KG1 (cell line): ENCODE measurements at regions not wholly inside any gene's neighbourhood (a gene's known extent, or its start where the extent isn't known, plus 50 kb on each side); places are given as distances from the start of the nearest gene placed in this dataset.
"Not testable (repeated sequence)": the region's sequence is repeated elsewhere in the genome, so short reads cannot be mapped to it uniquely, and the experiment has no call there.

Experiments
- DNase-seq: peaks from one replicate; lab custom pipeline; 2025; lab: John Stamatoyannopoulos, UW

DNA sequence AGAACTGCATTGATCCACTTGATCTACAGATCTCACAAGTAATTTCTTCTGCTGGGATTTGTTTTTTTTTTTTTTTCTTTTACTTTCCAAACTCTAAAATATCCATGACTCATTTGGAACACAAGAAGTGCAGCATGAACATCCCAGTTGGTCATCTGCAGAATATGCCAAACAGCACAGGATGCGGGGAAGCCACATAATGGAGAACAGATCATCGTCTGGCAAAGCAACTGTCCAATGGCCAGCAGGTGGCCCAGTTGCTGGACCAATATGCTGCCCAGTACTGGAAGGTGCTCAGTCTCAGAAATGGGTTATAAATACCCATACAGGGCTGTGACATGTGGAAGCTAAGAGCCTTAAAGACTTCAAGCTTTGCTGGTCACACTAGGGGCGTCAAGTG is 221.3 kb upstream of the TAS2R1 start:
- DNase-seq = no peak

DNA sequence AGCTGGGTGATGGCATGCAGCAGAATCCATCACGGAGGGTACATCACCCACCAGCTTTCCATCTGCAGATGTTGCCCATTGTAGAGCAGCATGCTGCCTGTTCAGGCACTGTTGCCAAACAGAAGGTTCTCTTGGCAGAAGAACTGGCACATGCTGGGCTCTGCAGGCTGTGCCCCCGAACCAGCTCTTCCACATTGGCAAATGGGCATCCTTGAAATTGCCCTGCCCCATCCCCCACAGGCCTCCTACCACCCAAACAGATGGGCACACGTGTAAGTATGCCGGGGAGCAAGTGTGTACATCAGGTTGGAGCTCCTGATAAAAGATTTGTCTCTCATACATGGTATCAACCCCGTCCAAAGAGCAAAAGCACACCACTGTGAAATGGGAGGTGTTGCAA is 220.3 kb upstream of the TAS2R1 start:
- DNase-seq = no peak

GRCh38 chr5:9847631-9848030 is 217.5 kb upstream of the TAS2R1 start:
- no peak for DNase-seq

- no peak for DNase-seq
Observed at GRCh38 chr5:9845185-9845584, 215.0 kb upstream of the TAS2R1 start.

- DNase-seq = no peak
Observed at GRCh38 chr5:9841516-9842170, 211.5 kb upstream of the TAS2R1 start.

GRCh38 chr5:9838916-9839315 is 208.8 kb upstream of the TAS2R1 start:
- DNase-seq = no peak

DNA sequence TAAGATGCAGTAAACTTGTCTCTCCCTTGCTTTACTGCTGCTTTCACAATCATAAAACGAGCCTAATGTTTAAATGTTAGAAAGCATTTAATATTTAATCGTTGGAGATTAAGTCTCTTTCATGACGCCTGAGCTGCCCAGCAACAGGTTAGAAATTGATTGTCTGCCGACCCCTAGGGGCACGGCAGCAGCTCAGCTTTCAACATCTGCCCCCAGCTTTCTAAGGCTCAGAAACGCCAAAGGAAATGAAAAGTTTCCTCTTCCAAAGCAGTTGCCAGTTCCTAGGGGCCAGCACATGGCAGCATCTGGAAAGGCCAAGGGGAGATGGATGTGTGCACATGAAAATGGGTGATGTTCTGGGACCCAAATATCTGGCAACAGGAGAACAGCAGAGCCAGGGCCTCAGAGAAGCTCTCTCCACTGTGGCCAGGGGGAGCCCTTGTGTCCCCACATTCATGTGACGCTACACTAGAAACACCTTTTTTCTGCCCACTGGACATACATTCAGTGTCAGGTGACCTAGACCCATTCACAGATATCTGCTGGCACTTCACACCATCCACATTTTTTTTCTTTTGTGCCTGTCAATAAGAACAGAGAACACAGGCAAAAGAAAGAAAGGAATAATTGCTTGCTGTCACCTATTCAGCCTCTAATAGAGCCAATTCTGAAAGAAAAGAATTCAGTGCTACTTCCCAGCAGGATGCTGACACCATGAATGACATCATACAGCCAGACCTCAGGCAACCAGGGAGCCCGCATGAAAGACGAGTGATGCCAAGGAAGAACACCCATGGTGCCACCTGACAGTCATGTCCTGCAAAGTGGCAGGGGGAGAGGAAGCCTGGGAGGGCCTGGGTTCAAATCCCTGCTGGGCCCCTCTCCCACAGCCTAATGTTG is 205.0 kb upstream of the TAS2R1 start:
- DNase-seq = no peak

GRCh38 chr5:9833871-9834270 is 203.7 kb upstream of the TAS2R1 start:
- DNase-seq = no peak

DNA sequence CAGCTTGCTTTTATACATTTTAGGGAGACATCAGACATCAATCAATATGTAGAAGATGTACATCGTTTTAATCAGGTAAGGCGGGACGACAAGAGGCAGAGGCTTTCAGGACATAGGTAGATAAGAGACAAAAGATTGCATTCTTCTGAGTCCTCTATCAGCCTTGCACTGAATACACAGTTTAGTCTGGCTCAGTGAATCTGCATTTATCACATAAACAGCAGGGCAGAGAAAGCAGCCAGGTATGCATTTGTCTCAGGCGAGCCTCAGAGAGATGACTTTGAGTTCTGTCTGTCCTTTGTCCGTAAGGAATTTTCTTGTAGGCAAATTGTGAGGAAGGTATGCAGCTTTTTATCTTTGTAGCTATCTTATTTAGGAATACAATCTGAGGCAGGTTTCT is 202.8 kb upstream of the TAS2R1 start:
- DNase-seq = no peak

DNA sequence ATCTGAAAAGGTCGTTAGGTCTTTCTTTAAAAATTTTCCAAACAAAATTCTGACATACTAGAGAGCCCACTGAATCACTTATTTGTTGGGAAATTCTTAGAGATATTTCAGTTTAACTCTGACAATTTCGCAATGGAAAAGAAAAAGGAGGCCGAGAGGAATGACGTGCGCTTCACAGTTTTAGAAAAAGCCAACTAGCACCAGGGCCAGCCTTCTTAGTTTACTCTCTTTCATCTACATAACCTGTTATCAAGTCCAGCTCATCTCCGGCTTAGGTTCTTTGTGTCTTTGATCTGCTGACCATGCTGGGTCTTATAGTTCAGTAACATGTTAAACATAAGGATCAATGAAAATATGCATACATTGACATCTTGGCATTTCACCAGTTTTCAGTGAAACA is 201.7 kb upstream of the TAS2R1 start:
- DNase-seq = no peak

- DNase-seq = no peak
Observed at GRCh38 chr5:9830184-9830583, 200.0 kb upstream of the TAS2R1 start.

GRCh38 chr5:9829621-9830020 is 199.5 kb upstream of the TAS2R1 start:
- no peak for DNase-seq

DNA sequence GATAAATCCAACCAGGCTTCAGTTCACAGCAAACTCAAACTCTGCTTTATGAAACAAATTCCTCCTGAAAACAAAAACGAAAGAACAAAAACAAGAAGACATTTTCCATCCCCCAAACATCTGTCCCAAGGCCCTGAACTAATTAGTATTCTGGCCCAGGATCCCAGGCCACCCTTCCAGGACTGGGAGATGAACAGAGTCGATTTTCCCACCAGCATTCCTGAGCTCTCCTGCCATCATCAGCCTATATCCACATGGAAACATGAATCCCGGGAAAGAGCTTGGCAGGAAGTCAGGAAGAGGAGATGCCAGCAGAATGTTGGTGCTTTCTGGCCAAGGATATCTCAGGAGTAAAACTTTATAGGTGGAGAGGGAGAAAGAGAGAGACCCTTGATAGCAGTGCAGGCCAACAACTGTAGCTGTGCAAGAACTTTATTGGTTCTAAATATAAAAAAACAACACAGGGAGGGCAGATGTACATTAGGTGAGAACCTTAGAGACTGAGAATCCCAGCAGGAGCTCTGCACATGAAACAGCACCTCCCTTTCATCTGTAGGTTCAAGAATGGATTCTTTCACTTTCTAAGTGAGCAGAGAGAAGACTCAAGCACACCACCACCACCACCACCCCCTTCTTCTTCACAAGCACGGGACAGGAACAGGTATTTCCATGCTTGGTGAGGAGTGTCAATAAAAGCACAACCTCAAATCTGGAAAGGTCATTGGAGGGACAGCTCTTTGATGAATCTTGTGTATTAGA is 190.7 kb upstream of the TAS2R1 start:
- no peak for DNase-seq

GRCh38 chr5:9818340-9818845 is 188.2 kb upstream of the TAS2R1 start:
- DNase-seq = no peak

DNA sequence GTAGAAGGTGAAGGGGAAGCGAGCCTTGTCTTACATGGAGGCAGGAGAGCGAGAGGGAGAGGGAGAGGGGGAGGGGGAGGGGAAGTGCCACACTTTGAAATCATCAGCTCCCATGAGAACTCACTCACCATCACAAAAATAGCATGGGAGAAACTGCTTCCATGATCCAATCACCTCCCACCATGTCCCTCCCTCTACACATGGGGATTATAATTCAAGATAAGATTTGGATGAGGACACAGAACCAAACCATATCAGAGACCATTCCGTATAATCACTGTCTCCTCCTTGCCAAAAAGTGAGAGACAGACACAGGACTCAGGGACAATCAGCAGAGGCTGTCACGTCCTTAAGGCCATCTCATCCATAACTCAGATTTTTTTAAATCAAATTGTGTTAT is 187.7 kb upstream of the TAS2R1 start:
- DNase-seq = no peak

DNA sequence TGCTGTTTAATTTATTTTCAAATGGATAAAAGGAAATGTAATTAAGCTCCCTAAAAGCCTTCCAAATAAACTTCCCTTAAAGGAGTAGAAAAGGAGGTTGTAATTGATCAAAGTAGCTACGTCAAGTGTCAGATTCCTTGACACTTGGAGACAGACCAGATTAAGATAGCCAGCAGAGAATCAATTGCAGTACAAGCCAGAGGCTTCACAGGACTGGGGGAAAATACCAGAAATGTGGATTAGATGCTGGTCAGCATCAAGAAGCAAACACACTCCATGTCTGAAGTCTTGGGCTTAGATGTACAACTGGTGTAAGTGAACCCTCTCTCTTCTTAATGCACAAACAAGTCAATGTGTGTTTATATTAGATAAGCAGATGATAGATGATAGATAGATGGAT is 184.9 kb upstream of the TAS2R1 start:
- DNase-seq = no peak

- no peak for DNase-seq
Observed at GRCh38 chr5:9813305-9813704, 183.2 kb upstream of the TAS2R1 start.

GRCh38 chr5:9807366-9807765 is 177.2 kb upstream of the TAS2R1 start:
- not testable (repeated sequence) for DNase-seq

DNA sequence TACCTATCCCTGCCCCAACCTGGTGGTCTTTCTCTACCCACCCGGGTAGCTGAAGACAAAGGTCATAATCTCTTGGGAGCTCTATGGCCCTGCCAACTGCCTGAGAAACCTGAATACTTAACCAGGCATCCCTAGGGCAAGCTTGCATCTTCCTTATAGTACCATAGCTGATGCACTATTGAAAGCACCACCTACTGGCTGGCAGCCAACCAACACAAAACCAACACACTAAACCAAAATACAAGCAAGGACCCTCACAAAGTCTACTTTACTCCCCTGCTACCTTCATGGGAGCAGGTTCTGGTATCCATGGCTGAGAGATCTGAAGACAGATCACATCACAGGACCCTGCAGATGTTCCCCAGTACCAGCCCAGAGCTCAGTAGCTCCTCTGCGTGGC is 171.8 kb upstream of the TAS2R1 start:
- no peak for DNase-seq

DNA sequence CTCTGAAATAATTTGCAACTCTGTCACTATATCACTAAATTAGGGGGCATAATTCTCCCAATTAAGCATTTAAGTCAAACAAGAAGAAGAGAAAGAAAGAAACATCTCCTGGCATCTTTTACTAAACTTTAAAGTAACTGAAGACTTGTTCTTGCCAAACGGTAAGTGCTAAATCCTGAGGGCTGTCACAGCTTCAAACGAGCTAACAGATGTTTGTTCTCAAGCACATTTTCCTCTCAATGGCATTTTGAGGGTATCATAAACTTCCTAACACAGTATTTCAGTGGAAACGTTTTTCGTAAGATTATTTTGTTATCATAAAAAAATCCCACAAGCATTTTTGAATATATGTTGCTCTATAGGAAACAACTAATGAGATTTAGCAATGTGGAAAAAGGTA is 169.5 kb upstream of the TAS2R1 start:
- no peak for DNase-seq

DNA sequence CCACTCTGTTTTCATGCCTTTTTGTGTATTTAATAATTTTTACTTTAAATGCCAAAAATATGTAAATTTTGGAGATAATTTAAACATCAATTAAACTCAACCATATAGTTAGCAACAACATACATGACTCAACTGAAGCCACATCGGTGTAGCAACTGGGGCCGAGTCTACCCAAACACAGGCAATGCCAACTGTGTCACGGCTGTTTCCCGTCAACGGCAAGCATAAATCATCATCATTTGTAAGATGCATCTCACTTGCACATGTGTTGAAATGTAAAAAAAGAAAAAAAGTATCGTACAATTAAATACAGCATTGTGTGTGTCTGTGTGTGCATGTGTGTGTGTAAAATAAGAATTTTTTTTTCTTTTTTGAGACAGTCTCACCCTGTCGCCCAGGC is 160.1 kb upstream of the TAS2R1 start:
- no peak for DNase-seq

DNA sequence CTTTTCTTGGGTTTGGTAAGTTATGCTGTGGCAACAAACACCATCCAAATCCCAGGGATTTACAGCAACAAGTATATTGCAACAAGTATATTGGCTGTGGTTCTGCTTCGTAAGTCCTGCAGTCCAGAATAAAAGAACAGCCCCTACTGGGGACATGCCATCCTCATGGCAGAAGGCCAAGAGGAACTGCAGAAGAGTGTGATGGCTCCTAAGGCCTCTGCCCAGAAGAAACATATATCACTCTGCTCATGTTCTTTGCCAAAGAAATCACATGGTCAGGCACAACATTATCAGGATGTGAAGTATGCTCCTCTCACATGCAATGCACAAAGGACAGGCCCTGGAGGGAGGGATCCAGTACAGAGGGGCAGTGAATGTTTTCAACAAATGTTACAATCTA is 159.6 kb upstream of the TAS2R1 start:
- DNase-seq = no peak
